HG03280 (cell line): ENCODE measurements at regions not wholly inside any gene's neighbourhood (a gene's known extent, or its start where the extent isn't known, plus 50 kb on each side); places are given as distances from the start of the nearest gene placed in this dataset.

Experiments
- ATAC-seq: cut with Tn5 transposase; IDR thresholded peaks from one replicate; pipeline ENCODE4 v1.9.1; 2021; ENCODE audit warnings: mild to moderate bottlenecking, moderate library complexity; ENCODE audit not compliant: unreplicated experiment

DNA sequence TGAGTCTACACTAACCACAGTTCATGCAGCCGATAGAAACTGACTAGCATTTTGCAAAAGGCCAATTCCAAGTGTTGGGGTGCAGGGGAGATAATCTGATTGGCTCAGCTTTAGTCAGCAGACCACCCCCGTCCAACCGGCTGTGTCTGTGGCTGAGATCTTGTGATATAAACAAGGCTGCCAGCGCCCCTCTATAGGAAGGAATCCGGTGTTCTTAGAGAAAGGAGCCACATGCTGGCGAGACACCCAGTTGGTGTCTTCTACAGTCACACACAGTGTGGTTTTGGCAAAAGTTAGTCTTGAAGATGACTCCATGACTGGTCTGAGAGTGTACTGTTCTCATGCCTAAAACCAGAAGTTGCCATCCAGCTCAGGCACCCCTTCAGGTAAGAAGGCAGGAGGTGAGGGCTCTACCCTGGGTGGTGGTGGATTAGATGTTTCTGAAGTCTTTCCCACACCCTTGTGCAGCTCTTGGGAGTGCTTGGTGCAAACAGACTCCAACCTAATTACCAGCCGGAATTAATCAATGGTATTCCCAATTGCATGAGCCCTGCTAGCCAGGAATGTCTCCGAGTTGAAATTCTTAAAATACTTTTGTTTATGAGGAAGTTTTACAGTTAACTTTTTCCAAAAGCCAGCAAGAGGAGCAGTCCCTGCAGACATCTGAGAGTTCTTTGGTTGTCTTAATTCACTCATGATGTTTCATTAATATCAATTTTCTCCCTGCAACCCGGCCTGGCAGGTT, 172.3 kb upstream of the IRX6 start:
- no peak for ATAC-seq

DNA sequence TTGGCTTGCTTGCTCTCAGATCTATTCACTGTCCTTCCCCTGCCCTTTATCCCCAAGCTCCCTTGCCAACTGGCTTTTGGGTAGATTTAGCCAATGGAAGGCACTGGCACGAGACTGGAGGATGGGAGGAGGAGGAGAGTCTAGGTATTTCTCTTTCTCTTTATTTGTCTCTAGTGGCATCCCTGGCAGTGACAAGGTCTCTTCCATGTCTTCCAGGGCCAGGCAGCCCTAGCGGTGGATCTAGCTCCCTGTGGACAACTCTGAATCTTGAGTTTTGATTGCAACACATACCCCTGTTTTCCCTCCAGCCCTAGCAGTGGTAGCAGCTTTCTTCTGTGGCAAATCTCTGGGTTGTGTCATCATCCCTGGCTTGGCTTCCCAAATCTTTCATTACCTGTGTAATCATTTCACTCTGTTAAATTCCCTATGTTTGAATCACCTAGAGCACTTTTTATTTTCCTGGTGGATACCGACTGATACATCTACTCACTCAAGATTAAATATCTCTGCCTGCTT, 171.1 kb upstream of the IRX6 start:
- no peak for ATAC-seq

DNA sequence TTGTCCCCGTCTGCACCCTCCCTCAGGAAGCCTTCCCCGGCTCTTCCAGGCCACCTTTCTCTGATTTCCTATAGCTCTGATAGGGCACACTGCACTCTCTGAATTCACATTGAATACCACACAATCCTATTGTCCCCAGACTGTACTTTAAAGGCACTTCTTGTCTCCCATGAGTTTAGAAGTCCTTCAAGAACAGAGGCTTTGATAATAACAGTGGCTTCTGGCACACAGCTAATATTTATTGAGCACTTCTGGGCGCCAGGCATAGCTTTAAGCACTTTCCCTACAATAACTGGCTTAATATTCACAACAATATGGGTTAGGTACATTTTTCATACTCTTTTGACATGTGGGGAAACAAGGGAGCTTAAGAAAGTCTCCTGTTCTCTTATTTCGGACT, 169.7 kb upstream of the IRX6 start:
- no peak for ATAC-seq

DNA sequence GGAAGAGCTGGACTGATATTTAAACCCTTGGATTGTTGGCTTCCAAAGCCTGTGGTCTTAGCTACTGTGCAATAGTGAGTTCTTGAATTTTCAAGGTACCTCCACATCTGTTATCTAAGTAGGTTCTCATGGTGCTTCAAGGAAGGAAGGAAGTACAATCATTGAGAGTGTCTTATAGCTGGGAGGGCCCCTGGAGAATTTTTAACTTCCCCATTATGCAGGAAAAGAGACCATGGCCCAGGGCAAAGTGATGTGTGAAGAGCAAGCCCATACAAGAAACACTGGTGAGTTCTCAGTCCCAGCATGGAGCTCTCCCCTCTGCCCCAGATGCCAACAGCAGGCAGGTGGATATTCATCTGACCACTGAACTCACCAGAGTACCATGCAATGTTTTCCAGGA, 169.0 kb upstream of the IRX6 start:
- ATAC-seq, result no peak

DNA sequence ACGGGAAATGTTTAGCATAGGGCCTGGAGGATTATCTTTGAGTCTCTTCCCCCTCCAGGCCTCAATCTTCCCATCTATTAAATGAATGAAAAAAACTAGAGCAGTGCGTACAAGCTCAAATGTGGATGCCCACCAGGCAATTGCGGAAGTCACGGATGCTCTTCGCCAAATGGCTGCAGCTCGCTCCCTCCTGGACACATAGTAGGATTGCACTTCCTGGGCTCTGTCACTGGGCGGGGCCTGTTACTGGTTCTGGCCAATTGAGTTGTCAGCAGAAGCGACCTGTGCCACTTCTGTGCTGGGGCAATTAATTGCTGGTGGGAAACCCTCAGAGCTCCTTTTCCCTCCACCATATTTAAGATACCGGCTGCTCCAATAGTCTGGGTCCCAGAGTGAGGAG, 168.2 kb upstream of the IRX6 start:
- ATAC-seq, result no peak

DNA sequence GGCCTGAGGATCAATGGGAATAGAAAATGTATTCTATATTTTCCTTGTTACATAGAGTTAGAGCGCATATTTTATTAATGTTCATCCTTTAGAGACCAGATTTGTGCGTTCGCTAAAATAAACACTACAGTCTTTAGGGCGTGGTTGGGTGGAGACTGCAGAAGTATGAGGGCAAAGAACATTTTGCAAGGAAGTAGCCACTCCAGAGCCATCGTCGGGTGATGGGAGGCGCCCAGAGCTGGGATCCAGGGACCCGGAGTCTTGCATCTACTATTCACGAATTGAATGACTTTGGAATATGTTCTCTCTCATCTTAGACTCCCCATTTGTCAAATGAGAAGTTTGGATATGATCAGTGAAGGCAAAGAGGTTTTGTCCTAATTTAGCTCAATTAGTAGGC, 154.2 kb upstream of the IRX6 start:
- ATAC-seq, result no peak

DNA sequence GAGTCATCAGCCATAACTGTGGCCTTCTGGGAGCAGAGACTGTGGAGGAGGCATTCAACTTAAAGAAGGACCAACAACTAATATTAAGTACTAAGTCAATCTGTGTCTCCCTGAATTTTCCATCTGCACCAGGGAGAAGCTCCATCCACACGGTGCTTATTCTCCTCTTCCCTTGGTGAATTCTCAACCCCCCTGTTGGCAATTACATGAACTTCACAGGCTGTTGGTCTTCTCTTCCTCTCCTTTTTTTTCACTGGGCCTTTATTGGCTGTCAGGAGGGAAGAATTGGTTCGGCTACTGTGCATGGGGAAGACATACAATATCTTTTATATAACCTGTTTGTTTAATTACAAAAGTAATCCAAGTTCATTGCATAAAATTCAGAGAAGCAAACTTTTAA, 152.8 kb upstream of the IRX6 start:
- ATAC-seq, result no peak

DNA sequence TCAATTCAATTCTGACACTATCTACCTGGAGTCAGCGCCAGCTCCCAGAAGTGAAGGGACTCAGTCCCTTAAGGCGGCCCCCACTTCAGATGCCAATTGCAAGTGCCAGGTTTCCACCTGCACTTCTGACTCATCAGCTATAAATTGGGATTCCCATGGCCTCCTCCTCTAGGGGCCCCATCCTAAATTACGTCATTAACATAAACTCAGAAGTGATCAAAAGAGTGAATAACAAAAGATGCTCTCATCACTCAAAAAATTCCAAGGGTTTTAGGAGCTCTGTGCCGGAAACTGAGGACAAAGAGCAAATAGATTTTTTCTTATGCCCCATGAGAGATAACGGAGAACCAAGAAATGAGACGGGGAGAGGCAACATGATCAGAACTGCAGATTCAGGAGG, 148.6 kb upstream of the IRX6 start:
- ATAC-seq, result no peak

DNA sequence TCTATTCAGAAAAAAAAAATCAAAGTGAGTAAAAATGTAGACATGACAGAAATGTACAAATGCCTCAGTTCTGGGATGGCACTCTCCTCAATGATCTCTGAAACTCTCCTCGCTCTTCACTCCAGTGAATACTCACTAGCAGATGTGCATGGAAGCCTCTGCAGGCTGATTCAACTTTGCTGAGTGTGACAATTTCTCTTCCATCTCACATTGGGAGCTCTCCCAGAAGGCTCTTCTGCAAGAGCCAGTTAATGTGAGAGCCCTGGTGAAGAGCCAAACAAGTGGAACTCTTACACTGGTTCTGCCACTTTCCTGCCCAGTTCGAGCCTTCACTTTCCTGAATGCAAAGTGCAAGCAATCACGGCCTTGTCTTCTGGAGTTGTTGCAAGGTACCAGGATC, 147.1 kb upstream of the IRX6 start:
- ATAC-seq, result no peak

DNA sequence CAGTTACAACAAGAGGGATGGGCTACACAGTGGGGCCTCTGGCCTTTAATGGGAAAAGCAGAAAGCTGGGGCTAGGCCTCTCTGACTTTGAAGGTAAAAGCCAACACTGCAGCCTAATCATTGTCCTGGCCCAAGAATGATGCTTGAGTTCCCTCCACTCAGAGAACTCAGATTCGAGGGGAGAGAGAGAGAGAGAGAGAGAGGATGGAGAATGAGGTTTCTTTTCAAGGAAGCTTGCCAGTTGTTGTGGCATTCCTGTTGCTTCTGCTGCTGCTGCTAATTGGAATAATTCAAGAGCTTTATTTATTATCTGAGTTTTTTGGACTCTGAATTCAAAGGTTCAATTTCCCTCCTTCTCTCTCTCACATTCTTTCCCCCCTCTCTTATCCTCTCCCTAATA, 144.6 kb upstream of the IRX6 start:
- no peak for ATAC-seq

DNA sequence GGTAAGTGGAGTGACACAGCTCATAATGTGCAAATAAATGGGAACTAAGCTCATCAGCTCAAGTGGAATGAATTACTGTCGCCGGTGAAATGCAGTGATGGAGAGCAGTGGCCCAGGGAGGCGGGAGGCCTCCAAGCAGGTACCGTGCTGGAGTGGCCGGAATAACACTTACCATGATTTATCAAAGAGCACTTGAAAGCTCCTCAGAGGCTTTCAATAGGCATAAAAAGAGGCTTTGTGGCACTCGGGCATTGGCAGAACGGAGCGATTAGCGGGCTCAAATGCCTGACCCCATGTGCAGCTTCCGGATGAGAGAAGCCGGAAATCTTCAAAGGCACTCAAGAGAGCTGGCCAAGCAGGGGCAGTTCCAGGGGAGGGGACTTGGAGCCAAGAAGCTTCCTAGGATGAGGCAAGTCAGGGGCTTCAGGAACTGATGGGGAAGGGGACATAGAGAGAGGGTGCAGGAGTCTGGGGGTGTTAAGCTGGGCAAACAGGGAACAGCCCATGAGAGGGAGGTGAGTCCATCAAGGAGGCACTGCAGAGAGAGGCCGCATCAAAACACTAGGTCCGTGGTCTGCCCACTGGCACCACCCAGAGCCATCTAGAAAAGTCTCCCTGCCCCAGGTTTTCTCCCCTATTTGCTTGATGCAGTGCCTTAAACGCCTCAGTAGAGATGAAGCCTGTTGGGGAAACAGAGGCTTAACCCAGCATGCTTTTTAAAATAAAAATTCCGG, 144.0 kb upstream of the IRX6 start:
- ATAC-seq, result no peak

DNA sequence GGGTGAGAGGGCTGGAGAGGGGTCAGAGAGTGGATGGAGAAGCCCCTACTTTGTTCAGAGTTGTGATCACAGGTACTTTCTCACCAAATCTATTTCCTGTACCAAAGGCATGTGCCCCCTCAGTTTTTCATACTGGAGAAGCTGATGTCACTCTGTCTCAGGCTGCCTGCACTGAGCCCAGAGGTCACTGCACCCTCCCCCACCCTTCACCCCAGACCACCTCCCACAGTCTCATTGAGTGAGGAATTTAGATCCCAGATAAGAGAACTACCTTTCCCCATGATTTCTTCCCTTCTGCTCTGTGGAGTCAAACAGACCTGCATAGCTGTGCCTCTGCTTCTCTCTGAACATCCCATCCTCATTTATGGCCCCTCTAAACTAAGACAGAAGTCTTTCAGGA, 140.0 kb upstream of the IRX6 start:
- no peak for ATAC-seq

DNA sequence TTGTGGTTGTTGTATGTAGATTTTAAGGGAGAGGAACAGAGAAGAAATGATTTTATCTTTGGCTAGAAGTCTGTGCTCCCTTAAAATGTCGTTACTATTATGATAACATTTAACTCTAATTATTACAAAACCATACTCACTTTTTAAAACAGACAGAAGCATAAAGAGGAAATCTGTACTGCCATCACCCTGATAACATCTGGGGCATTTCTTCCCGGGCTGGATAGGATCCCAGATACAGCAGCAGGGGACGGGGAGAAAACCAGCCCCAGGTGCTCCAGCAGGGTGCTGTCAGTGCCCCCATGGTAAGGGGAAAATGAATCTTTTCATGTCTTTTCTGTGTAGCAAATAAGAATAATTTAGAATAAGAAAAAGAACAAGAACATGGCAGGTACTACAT, 139.4 kb upstream of the IRX6 start:
- ATAC-seq, result no peak

DNA sequence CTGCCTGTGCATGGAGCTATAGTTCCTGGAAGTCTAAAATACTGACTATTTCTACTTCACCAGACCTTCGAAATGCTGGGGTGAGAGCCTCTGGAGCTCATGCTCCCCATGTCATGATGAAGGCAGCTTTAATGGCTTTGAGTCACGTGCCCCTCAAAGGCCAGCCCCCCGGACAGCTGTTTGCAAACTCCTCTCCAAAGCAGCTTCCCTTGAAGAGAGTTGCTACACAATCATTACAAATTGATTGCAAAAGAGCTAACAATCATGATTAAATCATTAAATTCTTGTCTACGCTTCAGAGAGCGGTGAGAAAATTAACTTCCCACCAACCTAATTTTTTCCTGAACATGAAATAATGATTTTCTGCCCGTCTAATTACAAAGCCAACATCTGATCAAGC, 134.8 kb upstream of the IRX6 start:
- no peak for ATAC-seq

DNA sequence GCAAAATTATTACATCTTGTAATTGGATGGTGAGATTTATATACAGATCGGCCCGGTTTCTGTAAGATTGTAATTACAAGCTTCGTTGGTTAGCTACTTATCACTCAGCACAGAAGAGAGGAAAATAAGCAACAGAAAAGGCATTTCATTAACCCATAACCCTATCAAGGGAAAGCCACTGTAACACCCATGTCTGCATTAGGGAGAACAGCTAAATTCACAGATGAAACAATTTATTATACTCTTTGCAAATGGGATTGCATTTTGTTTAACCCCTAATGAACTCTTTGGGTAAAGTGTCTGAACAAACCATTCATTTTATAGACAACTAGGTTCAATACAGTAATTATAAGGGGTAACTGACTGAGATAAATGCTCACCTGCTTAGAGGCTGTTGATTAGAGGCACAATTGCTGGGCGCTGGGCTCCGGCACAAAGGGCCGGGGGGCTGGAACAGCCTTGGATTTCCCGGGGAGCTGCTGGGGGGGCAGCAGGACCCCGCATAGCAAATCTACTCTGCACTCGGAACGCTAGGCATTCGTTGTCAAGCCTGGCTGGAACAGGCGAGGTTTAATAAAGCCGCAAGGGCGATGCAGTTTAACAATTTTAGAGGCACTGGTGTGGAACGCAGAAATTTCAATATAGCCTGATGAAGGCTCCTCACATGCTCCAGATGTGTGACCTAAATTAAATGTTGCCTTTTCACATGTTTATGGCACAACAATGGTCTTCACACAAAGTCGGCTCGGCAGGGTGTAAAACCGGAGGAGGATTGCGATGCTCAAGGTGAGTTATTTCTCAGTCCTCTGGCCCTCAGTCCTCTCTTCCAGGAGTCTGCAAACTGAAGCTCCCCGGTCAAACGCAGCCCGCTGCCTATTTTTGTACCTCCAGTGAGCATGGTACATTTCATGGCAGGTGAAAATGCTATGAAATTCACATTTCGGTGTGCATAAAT, 134.0 kb upstream of the IRX6 start:
- ATAC-seq, result no peak

DNA sequence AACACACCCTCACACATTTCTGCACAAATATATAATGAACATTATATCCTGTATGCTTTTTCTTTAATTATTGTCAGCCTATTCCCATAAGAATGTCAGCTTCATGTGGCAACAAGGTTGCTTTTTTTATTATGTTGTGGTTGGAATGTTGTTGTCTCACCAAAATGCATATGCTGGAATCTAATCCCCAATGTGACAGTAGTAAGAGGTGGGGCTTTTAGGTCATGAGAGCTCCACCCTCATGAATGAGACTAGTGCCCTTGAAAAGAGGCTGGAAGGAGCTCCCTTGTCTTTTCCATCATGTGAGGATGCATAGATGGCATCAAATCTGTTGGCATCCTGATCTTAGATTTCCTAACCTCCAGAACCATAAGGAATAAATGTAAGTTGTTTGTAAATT, 131.3 kb upstream of the IRX6 start:
- no peak for ATAC-seq

DNA sequence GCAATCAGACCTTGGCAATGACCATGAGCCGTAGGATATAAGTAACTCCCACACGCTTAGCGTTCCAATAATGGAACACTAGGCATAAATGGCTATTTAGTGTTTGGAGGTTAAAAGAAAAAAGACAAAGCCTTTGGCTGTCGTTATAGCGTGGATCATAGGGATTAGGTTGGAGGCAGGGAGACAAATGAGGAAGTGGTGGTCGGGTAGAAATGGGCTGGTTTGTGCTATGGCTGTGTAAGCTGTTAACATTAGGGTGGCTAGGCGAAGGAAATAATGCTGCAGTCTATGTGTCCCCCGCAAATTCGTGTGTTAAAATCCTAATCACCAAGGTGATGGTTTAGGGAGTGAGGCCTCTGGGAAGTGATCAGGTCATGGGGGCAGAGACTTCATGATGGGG, 120.4 kb upstream of the IRX6 start:
- no peak for ATAC-seq

DNA sequence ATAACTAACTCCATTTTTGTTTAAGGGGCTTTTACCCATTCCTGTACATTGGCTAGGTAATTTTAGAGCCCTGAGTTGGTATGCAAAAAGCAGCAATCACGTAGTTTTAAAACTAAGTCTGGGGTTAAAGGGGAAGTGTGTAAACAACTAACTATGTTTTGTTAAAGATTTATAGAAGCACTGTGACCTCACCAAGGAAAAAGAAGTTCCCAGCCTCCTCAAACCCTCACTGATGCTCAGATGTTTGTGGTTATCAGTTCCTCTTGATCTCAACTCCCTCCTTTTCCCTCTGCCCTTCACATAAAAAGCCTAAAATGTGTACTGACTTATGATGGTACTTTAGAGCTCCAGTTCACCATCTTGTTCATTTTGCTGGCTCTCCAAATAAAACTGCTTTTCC, 119.9 kb upstream of the IRX6 start:
- no peak for ATAC-seq

DNA sequence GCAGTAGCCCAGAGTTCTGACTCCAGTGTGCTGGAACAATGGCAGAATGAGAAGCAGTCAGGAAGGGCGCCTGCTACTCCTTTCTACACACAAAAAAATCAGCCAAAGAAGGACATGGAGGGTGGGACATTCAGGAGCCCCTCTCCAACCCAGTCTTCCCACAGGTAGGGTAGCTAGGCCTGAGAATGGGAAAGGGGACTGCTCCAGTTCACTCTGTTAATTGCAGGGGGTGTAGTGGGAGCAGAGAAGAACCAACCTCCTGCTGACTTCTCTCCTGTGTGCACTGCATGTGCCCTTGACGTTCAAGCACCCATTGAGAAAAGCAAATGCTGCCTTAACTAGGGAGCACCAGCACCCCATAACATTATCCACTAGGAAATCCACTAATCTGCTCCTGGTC, 119.1 kb upstream of the IRX6 start:
- no peak for ATAC-seq

DNA sequence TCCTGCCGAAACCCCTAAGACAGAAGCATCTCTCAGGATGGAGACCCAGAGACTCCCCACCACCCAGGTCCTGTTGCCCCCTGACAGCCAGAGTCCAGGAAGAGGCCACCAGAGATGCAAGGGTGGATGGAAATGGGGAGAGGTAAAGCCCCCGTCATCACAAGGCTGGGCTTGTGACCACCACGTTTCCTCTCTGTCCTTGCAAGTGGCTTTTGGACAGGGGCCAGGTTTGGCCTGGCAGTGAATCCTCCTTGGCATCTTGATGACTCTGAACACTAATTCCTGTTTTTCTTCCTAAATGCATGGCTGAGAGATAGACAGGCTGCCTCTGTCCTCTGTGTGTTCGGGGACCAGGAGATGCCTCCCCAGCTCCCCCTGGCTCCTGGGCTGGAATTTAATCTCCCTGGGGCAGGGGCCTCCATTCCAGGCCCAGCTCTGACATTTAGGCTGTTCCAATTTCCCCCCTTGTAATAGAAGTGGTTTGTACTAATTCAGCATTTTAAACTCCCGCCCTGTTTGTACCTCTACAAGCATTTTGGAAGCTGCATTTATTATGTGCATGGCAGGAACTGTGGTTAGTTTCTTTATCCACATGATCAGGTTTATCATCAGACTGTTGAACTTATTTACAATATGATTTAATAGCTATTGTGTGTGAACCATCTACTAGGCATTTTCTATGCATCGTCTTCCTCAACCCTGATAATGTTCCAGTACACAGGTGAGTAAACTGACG, 116.1 kb upstream of the IRX6 start:
- no peak for ATAC-seq

DNA sequence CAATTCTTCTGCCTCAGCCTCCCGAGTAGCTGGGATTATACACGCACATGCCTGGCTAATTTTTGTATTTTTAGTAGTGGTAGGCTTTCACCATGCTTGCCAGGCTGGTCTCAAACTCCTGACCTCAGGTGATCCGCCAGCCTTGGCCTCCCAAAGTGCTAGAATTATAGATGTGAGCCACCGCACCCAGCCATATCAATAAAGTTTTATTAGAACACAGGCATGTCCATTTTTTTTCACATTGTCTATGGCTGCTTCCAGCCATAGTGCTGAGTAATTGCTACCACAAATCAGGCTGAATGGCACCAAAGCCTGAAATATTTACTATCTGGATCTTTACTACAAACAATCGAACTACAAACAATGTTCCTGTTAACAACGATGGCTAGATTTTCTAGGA, 114.4 kb upstream of the IRX6 start:
- ATAC-seq, result no peak
